MCF 10A (cell line): ENCODE measurements at regions not wholly inside any gene's neighbourhood (a gene's known extent, or its start where the extent isn't known, plus 50 kb on each side); places are given as distances from the start of the nearest gene placed in this dataset.

Experiments used
- BruUV-seq: library from RNA; stranded (reverse); fragments of 400-500 nt; replicated peaks from 2 replicates; lab custom pipeline; 2021; lab: Mats Ljungman, UMichigan
- CTCF ChIA-PET: fragments of 300-600 bp; sonication (Branson Sonifier 250); formaldehyde crosslinking; extraction: SDS; loops from one replicate; lab custom pipeline; 2021; ENCODE audit warnings: antibody characterized with exemption, inconsistent platforms; lab: Yijun Ruan, JAX
- POLR2A ChIA-PET: fragments of 300-600, 350-650 bp; sonication (Branson Sonifier 250); formaldehyde crosslinking; extraction: SDS; loops from one replicate; lab custom pipeline; 2020; ENCODE audit warnings: antibody characterized with exemption, inconsistent platforms; lab: Yijun Ruan, JAX
- DNase-seq: peaks from one replicate; pipeline ENCODE4 v3.0.0-alpha.2; 2018; ENCODE audit not compliant: unreplicated experiment
- H3K27ac Mint-ChIP-seq: one replicate; pipeline ENCODE4 v1.8.0; 2022; ENCODE audit warnings: mild to moderate bottlenecking, low read depth, mixed read lengths; ENCODE audit not compliant: unreplicated experiment
- H3K27me3 Mint-ChIP-seq: one replicate; pipeline ENCODE4 v1.8.0; 2022; ENCODE audit warnings: mixed read lengths; ENCODE audit not compliant: insufficient read depth, unreplicated experiment
- H3K36me3 Mint-ChIP-seq: one replicate; pipeline ENCODE4 v1.8.0; 2022; ENCODE audit warnings: mild to moderate bottlenecking, moderate library complexity, mixed read lengths; ENCODE audit not compliant: insufficient read depth, unreplicated experiment
- H3K4me1 Mint-ChIP-seq: one replicate; pipeline ENCODE4 v1.8.0; 2022; ENCODE audit warnings: mixed read lengths; ENCODE audit not compliant: insufficient read depth, unreplicated experiment
- H3K4me3 Mint-ChIP-seq: one replicate; pipeline ENCODE4 v1.8.0; 2022; ENCODE audit warnings: mild to moderate bottlenecking, moderate library complexity, mixed read lengths; ENCODE audit not compliant: unreplicated experiment
- H3K9me3 Mint-ChIP-seq: one replicate; pipeline ENCODE4 v1.8.0; 2022; ENCODE audit warnings: mixed read lengths; ENCODE audit not compliant: unreplicated experiment
- CTCF ChIP-seq: fragments of 200-600 bp; IDR thresholded peaks from one replicate; pipeline ENCODE4 v1.8.0; 2022; ENCODE audit warnings: antibody characterized with exemption, mild to moderate bottlenecking; ENCODE audit not compliant: unreplicated experiment
- intact Hi-C: fragments of 100-400 bp; cut with micrococcal nuclease; formaldehyde crosslinking; loops from 2 replicates; pipeline ENCODE4 v1.14.1; 2022

GRCh38 chr10:36277459-36277858, 635.4 kb upstream of the FZD8 start:
- intact Hi-C loops: no loop called here
- peaks cover 6% of the 10 kb centered on the region for H3K9me3 Mint-ChIP-seq

GRCh38 chr10:36271627-36272340, 629.7 kb upstream of the FZD8 start:
- BruUV-seq: TSS peak; percentile 72
- H3K4me1 Mint-ChIP-seq: peaks cover 26% of the 10 kb centered on the region
- no peak for TF ChIP-seq CTCF
- H3K36me3 Mint-ChIP-seq: no peaks in the 10 kb centered on the region
- peak; percentile 65 for DNase-seq
- ChIA-PET POLR2A (interaction anchor here (0.5 to 3.8 kb wide), 10 partner anchors 8 to 637 kb away, joined by 3 to 31 read pairs (median 3); no protein-coding TSS in a partner anchor), CTCF (interaction anchor here (0.6 kb wide), 1 partner anchor 639 kb away, joined by 3 read pairs; no protein-coding TSS in a partner anchor)
- H3K9me3 Mint-ChIP-seq: peaks cover 14% of the 10 kb centered on the region
- H3K27me3 Mint-ChIP-seq: no peaks in the 10 kb centered on the region
- H3K4me3 Mint-ChIP-seq: peak overlapping the region; percentile 32
- H3K27ac Mint-ChIP-seq: peak overlapping the region; percentile 98
- intact Hi-C loops: loop anchor here (5.0 kb wide), 1 partner anchor 629 kb away; the partner anchor contains the start of gene FZD8

More at GRCh38 chr10:36277459-36277858, 635.4 kb upstream of the FZD8 start:
- Mint-ChIP-seq H3K27me3 (no peaks in the 10 kb centered on the region), H3K36me3 (no peaks in the 10 kb centered on the region), H3K4me1 (peaks cover 12% of the 10 kb centered on the region), H3K27ac (peak overlapping the region; percentile 3), H3K4me3 (no peak overlapping the region)
- CTCF ChIA-PET: no interaction called here
- no peak for TF ChIP-seq CTCF
- DNase-seq: no peak
- BruUV-seq: no TSS peak
- POLR2A ChIA-PET: no interaction called here

GRCh38 chr10:36269222-36269621, 627.1 kb upstream of the FZD8 start:
- Mint-ChIP-seq H3K27ac (peak overlapping the region; percentile 98), H3K36me3 (no peaks in the 10 kb centered on the region), H3K9me3 (peaks cover 12% of the 10 kb centered on the region), H3K4me1 (peaks cover 39% of the 10 kb centered on the region), H3K27me3 (no peaks in the 10 kb centered on the region), H3K4me3 (no peak overlapping the region)
- ChIA-PET POLR2A (interaction anchor here (0.6 to 3.8 kb wide), 3 partner anchors 10 to 436 kb away, joined by 4 to 31 read pairs (median 7); no protein-coding TSS in a partner anchor), CTCF (interaction anchor here (0.5 to 0.7 kb wide), 2 partner anchors 24 to 509 kb away, joined by 3 to 4 read pairs; no protein-coding TSS in a partner anchor)
- TF ChIP-seq CTCF: no peak
- BruUV-seq: no TSS peak
- DNase-seq: no peak
- intact Hi-C loops: no loop called here

- BruUV-seq: no TSS peak
- no peak overlapping the region for H3K4me3 Mint-ChIP-seq
- peaks cover 37% of the 10 kb centered on the region for H3K4me1 Mint-ChIP-seq
- H3K36me3 Mint-ChIP-seq: no peaks in the 10 kb centered on the region
- ChIA-PET CTCF (no interaction called here), POLR2A (no interaction called here)
- no peaks in the 10 kb centered on the region for H3K27me3 Mint-ChIP-seq
- intact Hi-C loops: no loop called here
- no peak for TF ChIP-seq CTCF
- H3K9me3 Mint-ChIP-seq: peaks cover 8% of the 10 kb centered on the region
- DNase-seq: no peak
- H3K27ac Mint-ChIP-seq: peak overlapping the region; percentile 87
Measured at GRCh38 chr10:36266923-36267322, 624.8 kb upstream of the FZD8 start.
